RKO (cell line): ENCODE measurements at regions not wholly inside any gene's neighbourhood (a gene's known extent, or its start where the extent isn't known, plus 50 kb on each side); places are given as distances from the start of the nearest gene placed in this dataset.
"Not testable (repeated sequence)": the region's sequence is repeated elsewhere in the genome, so short reads cannot be mapped to it uniquely, and the experiment has no call there.

Experiments used
- DNase-seq: peaks from one replicate; pipeline ENCODE4 v3.0.0-alpha.2; 2016; ENCODE audit warnings: low spot score

GRCh38 chr5:8714861-8715260 is 831.0 kb downstream of the SEMA5A start:
- no peak for DNase-seq

GRCh38 chr5:8719796-8720195 is 826.1 kb downstream of the SEMA5A start:
- no peak for DNase-seq

- DNase-seq, result no peak
These were observed 825.4 kb downstream of the SEMA5A start for GRCh38 chr5:8720506-8720905.

- no peak for DNase-seq
These were observed 824.3 kb downstream of the SEMA5A start for GRCh38 chr5:8721536-8721935.

DNA sequence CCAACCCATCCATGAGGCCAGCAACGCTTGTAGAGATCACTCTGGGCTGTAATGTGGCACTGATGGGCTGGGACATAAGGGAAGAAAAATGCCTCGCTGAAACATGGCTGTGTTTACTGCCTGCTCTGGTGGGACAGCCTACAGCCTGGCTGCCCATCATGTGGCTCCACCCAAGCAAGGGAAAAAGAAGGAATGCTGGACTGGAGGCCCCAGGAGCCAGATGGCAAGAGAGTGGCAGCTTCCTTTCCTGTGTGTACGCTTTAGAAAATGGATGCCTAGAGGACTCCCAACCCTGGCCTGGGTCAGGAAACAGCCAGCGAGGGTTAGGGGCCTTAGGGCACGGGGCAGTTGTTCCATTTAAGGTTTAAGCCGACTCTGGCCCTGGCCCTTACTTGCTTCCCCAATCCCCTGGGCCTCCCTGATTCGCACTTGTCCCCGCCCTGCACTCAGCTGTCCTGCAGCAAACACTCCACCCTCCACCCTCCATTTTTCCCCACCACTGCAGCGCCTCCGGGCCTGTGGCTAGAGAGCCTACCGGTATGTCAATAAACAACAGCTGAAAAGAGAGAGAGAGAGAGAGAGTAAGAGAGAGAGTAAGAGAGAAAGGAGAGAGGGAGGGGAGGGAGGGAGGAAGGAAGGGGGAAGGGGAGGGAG is 819.4 kb downstream of the SEMA5A start:
- DNase-seq, result no peak

DNA sequence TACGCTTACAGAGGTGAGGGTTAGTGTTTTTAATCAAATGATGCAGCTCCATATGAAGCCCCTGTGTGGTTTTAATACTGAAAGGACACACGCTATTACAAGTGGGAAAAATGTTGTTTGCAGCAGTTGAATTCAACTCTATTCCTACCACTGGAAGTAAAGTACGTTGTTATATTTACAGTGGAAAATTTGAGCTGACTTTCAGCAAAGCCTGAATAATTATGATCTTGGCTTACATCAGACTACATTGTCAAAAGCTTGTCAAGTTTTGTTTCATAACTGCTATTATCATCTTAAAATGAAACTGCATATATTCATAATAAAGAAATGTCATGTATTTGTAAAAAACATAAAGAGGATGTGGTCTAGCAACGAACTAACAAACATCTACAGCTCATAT is 818.5 kb downstream of the SEMA5A start:
- no peak for DNase-seq

- no peak for DNase-seq
These were observed 816.4 kb downstream of the SEMA5A start for GRCh38 chr5:8729437-8729836.

DNA sequence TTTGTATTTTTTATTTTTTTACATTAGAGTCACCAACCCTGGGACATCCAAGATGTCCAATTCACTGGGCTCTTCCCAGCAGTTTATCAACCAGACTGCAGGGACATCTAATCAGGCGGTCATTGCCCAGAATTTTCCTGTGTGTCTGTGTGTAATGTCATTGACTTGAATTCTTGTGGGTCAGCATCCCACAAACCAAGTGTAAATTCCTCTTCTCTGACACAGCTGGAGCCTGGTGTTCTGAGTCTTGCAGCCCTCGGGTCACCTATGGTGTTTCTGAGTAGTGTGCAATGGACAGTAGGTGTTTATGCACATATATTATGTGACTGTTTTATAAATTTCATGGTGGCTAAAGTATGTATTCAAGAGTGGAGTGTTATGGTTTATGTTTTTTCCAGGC is 815.7 kb downstream of the SEMA5A start:
- DNase-seq, result no peak

- not testable (repeated sequence) for DNase-seq
These were observed 814.8 kb downstream of the SEMA5A start for GRCh38 chr5:8731110-8731509.

DNA sequence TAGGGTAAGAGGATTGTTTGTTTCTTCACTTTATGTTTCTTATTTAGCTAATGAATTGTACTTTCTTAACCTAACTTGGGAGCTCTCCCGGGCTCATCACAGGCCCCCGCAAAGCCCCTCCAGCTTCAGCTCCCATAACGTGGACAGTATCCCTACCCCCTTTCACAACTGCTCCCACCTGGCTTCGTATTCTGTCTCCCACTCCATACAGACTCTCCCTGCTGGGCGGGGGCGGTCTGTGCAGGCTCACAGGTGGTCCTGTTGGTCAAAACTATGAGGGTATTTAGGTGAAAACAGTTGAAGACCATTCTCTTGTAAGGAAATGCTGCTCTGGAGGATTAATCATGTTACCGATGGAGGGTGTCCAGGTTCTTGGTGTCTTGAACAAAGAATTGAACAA is 805.3 kb downstream of the SEMA5A start:
- DNase-seq, result no peak

DNA sequence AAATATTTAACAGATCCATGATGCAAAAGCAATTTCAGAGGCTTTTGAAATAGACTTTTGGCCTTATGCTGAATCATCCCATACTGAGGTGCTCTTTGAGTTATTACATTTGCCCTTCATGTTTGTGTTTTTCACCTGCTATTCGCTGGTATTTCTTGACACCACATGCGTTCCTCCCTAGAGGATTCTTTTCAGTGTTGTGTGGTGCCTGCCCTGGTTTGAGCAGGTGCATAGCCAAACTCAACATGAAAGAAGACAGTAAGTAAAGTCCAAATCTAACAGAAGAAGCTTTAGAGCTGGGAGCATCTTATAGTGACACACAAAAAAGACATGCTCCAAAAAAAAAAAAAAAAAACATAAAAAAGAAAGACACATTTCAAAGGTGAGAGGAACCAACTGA is 796.3 kb downstream of the SEMA5A start:
- no peak for DNase-seq

GRCh38 chr5:8750100-8750499 is 795.8 kb downstream of the SEMA5A start:
- no peak for DNase-seq

DNA sequence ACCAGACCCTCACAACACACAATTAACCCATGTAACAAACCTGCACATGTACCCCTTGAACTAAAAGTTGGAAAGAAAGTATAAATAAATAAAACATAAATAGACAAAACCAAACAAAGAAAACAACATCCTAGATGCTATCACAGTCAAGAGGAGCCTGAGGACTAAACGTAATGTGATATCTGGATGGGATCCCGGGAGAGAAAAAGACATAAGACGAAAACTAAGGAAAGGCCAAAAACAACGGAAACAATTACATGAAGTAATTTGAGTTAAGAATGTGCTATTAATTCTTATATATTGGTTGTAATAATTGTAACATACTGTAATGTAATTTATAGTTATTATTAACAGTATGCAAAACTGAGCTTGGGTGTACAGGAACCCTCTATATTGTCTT is 793.9 kb downstream of the SEMA5A start:
- DNase-seq, result no peak

- DNase-seq, result no peak
These were observed 793.3 kb downstream of the SEMA5A start for GRCh38 chr5:8752595-8752994.

GRCh38 chr5:8756498-8757084 is 789.3 kb downstream of the SEMA5A start:
- DNase-seq, result peak; percentile 40

GRCh38 chr5:8765886-8766285 is 780.0 kb downstream of the SEMA5A start:
- no peak for DNase-seq

DNA sequence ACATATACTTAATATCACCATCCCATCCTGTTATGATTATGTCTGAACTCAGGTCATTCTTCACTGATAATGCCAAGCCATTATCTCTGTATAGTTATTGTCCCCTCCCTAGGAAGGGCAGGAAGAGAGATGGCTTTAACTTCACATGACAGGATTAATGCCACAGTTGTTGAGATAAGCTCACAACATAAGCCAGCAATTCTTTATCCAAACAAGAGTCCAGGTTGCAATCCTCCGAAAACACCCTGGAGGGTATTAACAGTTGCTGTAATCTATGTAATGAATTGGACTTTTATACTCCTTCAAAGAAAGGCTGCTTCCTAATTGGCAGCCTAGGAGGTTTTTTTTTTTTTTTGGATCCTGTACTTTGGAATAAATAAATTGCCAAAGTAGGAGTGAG is 779.4 kb downstream of the SEMA5A start:
- no peak for DNase-seq

GRCh38 chr5:8767111-8767510 is 778.8 kb downstream of the SEMA5A start:
- DNase-seq, result no peak

DNA sequence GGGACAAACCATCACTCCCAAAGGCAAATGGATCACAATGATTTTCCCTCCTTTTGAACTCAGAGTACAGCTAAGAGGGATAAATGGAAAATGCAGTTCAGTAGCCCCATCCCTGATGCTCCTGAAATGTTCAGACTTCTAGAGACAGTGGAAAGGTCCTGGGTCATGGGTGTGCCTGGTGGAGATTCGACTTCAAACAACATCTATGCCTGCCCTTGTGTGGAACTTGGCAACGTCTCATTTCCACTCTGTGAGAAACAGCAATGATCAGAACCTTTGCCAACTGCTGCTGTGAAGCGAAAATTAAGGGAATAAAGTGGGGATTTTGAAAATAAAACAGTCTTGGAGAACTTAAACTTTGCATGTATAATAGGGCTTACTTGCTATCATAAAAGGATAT is 778.1 kb downstream of the SEMA5A start:
- DNase-seq, result no peak

GRCh38 chr5:8769631-8770030 is 776.2 kb downstream of the SEMA5A start:
- no peak for DNase-seq

DNA sequence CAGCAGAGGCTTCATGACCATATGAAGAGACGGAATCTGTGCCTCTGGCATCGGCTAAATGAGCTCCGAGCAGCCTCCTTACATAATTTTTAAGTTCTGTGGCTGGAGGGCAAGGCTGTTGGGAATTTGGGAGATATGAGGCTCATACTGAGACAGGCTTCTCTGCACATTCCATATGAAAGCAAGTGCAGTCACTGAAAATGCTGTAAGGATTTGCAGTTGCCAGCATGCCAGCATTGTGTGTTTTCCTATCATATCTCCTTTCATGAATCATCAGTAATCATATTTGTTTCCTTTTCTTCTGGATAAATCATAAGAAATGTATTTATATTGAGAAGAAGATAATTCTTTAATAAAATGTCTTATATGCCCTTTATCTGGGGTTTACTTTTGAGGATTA is 775.4 kb downstream of the SEMA5A start:
- no peak for DNase-seq

- no peak for DNase-seq
These were observed 772.7 kb downstream of the SEMA5A start for GRCh38 chr5:8773046-8773615.

DNA sequence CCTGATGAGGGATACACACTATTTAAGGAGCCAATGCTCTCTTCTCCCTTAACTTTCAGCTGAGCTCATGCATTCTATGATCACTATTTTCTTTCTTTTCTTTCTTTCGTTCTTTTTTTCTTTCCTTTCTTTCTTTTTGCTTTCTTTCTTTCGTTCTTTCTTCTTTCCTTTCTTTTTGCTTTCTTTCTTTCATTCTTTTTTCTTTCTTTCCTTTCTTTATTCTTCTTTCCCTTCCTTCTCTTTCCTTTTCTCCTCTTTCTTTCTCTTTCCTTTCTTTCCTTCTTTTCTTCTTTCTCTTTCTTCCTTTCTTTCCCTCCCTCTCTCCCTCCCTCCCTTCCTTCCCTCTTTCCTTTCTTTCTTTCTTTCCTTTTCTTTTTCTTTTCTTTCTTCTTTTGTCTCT is 761.2 kb downstream of the SEMA5A start:
- DNase-seq, result no peak

DNA sequence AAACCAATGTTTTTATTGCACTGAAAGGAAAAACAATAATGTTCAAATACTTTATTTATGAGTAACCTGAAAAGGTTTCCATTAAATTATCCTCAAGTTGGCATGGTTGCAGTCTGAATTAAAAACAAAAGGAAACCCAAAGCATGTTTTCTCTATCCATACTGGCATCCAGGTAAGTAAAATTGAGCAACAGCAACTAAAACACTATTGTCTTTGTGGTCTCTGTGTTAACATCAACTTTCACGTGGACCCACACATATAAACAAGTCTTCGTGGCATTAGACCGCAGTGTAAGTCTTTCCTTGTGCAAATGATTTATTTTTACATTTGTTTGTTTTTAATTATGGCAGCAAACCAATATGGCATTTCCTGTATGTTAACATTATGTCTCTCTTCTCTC is 757.6 kb downstream of the SEMA5A start:
- DNase-seq, result no peak
